Thyroid gland (tissue), 4 donors: ENCODE measurements at regions not wholly inside any gene's neighbourhood (a gene's known extent, or its start where the extent isn't known, plus 50 kb on each side); places are given as distances from the start of the nearest gene placed in this dataset.

Experiments used
- CTCF ChIP-seq, 6 experiments: fragments of 200-600 bp in 3 of 6; fragments of 450-650 bp in 3 of 6; sonication (generic) in 3 of 6; IDR thresholded peaks; one replicate each; pipeline ENCODE4 v1.5.1; 2016 to 2019; ENCODE audit warnings: antibody characterized with exemption in 6 of 6, mild to moderate bottlenecking in 2 of 6, inconsistent platforms in 1 of 6, moderate library complexity in 1 of 6
- POLR2A ChIP-seq, 2 donors: fragments of 450-650 bp; IDR thresholded peaks; one replicate each; pipeline ENCODE4 v1.6.1; 2017; ENCODE audit warnings: antibody characterized with exemption in 2 of 2, mild to moderate bottlenecking in 2 of 2, moderate library complexity in 1 of 2

DNA sequence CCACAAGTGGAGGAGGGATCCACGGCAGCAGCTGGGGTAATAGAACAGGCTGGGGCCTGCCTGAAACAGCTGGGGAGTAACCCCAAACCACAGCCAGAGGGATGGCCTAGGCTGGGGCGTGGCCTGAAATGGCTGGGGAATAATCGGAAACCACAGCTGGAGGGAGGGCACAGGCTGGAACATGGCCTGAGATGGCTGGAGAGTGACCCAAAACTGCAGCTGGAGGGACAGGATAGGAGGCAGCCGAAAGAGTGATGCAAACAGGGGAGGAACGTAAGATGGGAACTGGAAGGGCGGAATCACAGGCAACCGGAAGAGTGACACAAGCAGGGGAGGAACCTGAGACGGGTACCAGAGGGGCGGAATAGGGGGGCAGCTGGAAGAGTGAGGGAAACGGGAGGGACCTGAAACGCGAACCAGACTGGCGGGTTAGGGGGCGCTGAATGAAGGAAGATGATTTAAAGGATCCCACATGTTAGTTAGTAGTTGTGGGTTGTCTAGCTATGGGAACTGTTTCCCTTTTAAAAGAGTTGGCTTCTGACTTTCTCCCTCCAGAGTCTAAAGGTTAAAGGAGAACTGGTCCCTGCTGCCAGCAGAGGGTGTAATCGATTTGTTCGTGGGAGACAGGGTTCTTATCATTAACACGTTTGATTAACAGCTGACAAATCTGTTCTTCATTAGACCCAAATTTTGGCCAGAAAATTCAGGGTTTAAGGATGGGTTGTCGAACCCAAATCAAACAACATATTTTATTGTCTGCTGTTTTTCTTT, 71.7 kb upstream of the KDM5D start:
- TF ChIP-seq CTCF (IDR thresholded peaks at IDR 0.05) (no peak), POLR2A (IDR thresholded peaks at IDR 0.05) (no peak)
